Aorta (tissue), 5 donors: ENCODE measurements at regions not wholly inside any gene's neighbourhood (a gene's known extent, or its start where the extent isn't known, plus 50 kb on each side); places are given as distances from the start of the nearest gene placed in this dataset.
"Not testable (repeated sequence)": the region's sequence is repeated elsewhere in the genome, so short reads cannot be mapped to it uniquely, and the experiment has no call there.

ENCODE experiments used
- ATAC-seq: fragments of 200-7000 bp; cut with Tn5 transposase; one replicate; pipeline ENCODE4 v1.9.1; 2022; ENCODE audit warnings: moderate library complexity; ENCODE audit not compliant: low FRiP score
- DNase-seq, 2 donors: peaks; one replicate each; pipeline ENCODE4 v3.0.0-alpha.2; 2020
- H3K27ac ChIP-seq, 2 donors: one replicate each; pipeline ENCODE4 v1.5.1; 2013; ENCODE audit warnings: low read length in 2 of 2, mild to moderate bottlenecking in 2 of 2, moderate library complexity in 2 of 2, control low read depth in 1 of 2, inconsistent platforms in 1 of 2, low read depth in 1 of 2
- H3K27me3 ChIP-seq, 2 donors: one replicate each; pipeline ENCODE4 v1.6.1; 2013; ENCODE audit warnings: control low read depth in 1 of 2, low read length in 1 of 2, mild to moderate bottlenecking in 1 of 2, moderate library complexity in 1 of 2; ENCODE audit not compliant: insufficient read depth in 2 of 2, control insufficient read depth in 1 of 2
- H3K36me3 ChIP-seq, 2 donors: one replicate each; pipeline ENCODE4 v1.6.1; 2013; ENCODE audit warnings: control low read depth in 1 of 2, low read length in 1 of 2, mild to moderate bottlenecking in 1 of 2; ENCODE audit not compliant: insufficient read depth in 2 of 2, control insufficient read depth in 1 of 2
- H3K4me1 ChIP-seq, 2 donors: one replicate each; pipeline ENCODE4 v1.6.1; 2013; ENCODE audit warnings: low read length in 2 of 2, control low read depth in 1 of 2, mild to moderate bottlenecking in 1 of 2, moderate library complexity in 1 of 2; ENCODE audit not compliant: insufficient read depth in 2 of 2, control insufficient read depth in 1 of 2
- H3K4me3 ChIP-seq, 2 donors: one replicate each; pipeline ENCODE4 v1.5.1; 2013; ENCODE audit warnings: low read length in 2 of 2, control low read depth in 1 of 2, mild to moderate bottlenecking in 1 of 2
- H3K9me3 ChIP-seq: one replicate; pipeline ENCODE4 v1.6.1; 2013; ENCODE audit warnings: mild to moderate bottlenecking, low read length; ENCODE audit not compliant: control insufficient read depth
- WGBS, 2 donors: extraction: QIAGEN DNeasy Blood & Tissue Kit; methylation state at CpG; one replicate each; pipeline ENCODE4 v1.1.7; 2013; 5-methylcytosine and 5-hydroxymethylcytosine counted together
- intact Hi-C, 2 donors: fragments of 100-400 bp; cut with DNase I; formaldehyde crosslinking; loops; one replicate each; pipeline versions ENCODE4 v1.14.2 to v1.15.0; 2022
- donor health status: healthy with polysubstance abuse.
- donor health status: Bipolar disorder and iron deficiency.
- donor health status: DM: no; HTN: no; CAD: no.
- donor health status: DM: no; HTN: no; CAD: no.
- donor health status: DM: yes; HTN: yes; CAD: no.

- Histone ChIP-seq H3K4me3 (no peak overlapping the region), H3K27ac (no peak overlapping the region), H3K9me3 (no peaks in the 10 kb centered on the region), H3K27me3 (no peaks in the 10 kb centered on the region), H3K36me3 (no peaks in the 10 kb centered on the region), H3K4me1 (no peaks in the 10 kb centered on the region)
- DNase-seq = peak in 1 of 2 donors; percentile 55
- WGBS, 2 donors = 51 to 55% methylated on average over 5 of the region's 5 CpGs
- peak; percentile 76 for ATAC-seq
- intact Hi-C loops = no loop called here
These were observed 78.9 kb upstream of the SLC45A1 start for GRCh38 chr1:8239039-8239305.

- ATAC-seq = peak; percentile 47
- no peak overlapping the region for H3K27ac ChIP-seq
These were observed 79.5 kb upstream of the SLC45A1 start for GRCh38 chr1:8238141-8239038.

GRCh38 chr1:8232036-8232757 lies 85.7 kb upstream of the SLC45A1 start:
- Histone ChIP-seq H3K9me3 (no peaks in the 10 kb centered on the region), H3K36me3 (no peaks in the 10 kb centered on the region), H3K27me3 (no peaks in the 10 kb centered on the region), H3K4me3 (no peak overlapping the region), H3K27ac (no peak overlapping the region), H3K4me1 (no peaks in the 10 kb centered on the region)
- intact Hi-C loops = no loop called here
- 77 to 81% methylated on average over 25 of the region's 25 CpGs for WGBS, 2 donors
- DNase-seq = no peak
- ATAC-seq = no peak

More at GRCh38 chr1:8238141-8239038, 79.5 kb upstream of the SLC45A1 start:
- no peaks in the 10 kb centered on the region for H3K9me3 ChIP-seq
- H3K27me3 ChIP-seq = no peaks in the 10 kb centered on the region
- H3K4me3 ChIP-seq = no peak overlapping the region
- no peaks in the 10 kb centered on the region for H3K36me3 ChIP-seq
- no peaks in the 10 kb centered on the region for H3K4me1 ChIP-seq
- no peak for DNase-seq
- intact Hi-C loops = no loop called here
- 68 to 72% methylated on average over 20 of the region's 20 CpGs for WGBS, 2 donors

- H3K27ac ChIP-seq = no peak overlapping the region
- no peaks in the 10 kb centered on the region for H3K9me3 ChIP-seq
- no peaks in the 10 kb centered on the region for H3K4me1 ChIP-seq
- intact Hi-C loops = no loop called here
- no peak for ATAC-seq
- no peak overlapping the region for H3K4me3 ChIP-seq
- no peaks in the 10 kb centered on the region for H3K27me3 ChIP-seq
- no peaks in the 10 kb centered on the region for H3K36me3 ChIP-seq
- no peak for DNase-seq
- 95% methylated on average over 7 of the region's 7 CpGs for WGBS, 2 donors
These were observed 87.7 kb upstream of the SLC45A1 start for GRCh38 chr1:8230292-8230621.

GRCh38 chr1:8228253-8228652 lies 89.7 kb upstream of the SLC45A1 start:
- Histone ChIP-seq H3K9me3 (no peaks in the 10 kb centered on the region), H3K4me1 (no peaks in the 10 kb centered on the region), H3K27me3 (no peaks in the 10 kb centered on the region), H3K27ac (no peak overlapping the region), H3K36me3 (no peaks in the 10 kb centered on the region), H3K4me3 (no peak overlapping the region)
- DNase-seq = no peak
- WGBS, 2 donors = 92 to 99% methylated on average over 2 of the region's 2 CpGs
- intact Hi-C loops = no loop called here
- ATAC-seq = no peak

GRCh38 chr1:8227674-8228073 lies 90.2 kb upstream of the SLC45A1 start:
- H3K27ac ChIP-seq, H3K36me3 ChIP-seq, H3K4me1 ChIP-seq, intact Hi-C loops, H3K9me3 ChIP-seq, DNase-seq, H3K27me3 ChIP-seq, ATAC-seq, H3K4me3 ChIP-seq: not testable (repeated sequence)
- 97 to 99% methylated on average over 2 of the region's 2 CpGs for WGBS, 2 donors

- intact Hi-C loops = no loop called here
- no peak overlapping the region for H3K27ac ChIP-seq
- WGBS, 2 donors = 83 to 86% methylated on average over 5 of the region's 5 CpGs
- no peaks in the 10 kb centered on the region for H3K4me1 ChIP-seq
- no peaks in the 10 kb centered on the region for H3K9me3 ChIP-seq
- no peak for ATAC-seq
- H3K27me3 ChIP-seq = no peaks in the 10 kb centered on the region
- DNase-seq = no peak
- no peak overlapping the region for H3K4me3 ChIP-seq
- no peaks in the 10 kb centered on the region for H3K36me3 ChIP-seq
These were observed 91.2 kb upstream of the SLC45A1 start for GRCh38 chr1:8226747-8227146.

GRCh38 chr1:8226024-8226423 lies 91.9 kb upstream of the SLC45A1 start:
- H3K36me3 ChIP-seq, H3K27ac ChIP-seq, H3K27me3 ChIP-seq, ATAC-seq, intact Hi-C loops, H3K9me3 ChIP-seq, DNase-seq, H3K4me1 ChIP-seq, H3K4me3 ChIP-seq: not testable (repeated sequence)
- 90 to 94% methylated on average over 5 of the region's 5 CpGs for WGBS, 2 donors

GRCh38 chr1:8223526-8223925 lies 94.4 kb upstream of the SLC45A1 start:
- Histone ChIP-seq H3K4me3 (no peak overlapping the region), H3K36me3 (no peaks in the 10 kb centered on the region), H3K9me3 (no peaks in the 10 kb centered on the region), H3K4me1 (no peaks in the 10 kb centered on the region), H3K27ac (no peak overlapping the region), H3K27me3 (no peaks in the 10 kb centered on the region)
- 90 to 95% methylated on average over 5 of the region's 5 CpGs for WGBS, 2 donors
- no peak for ATAC-seq
- intact Hi-C loops = no loop called here
- DNase-seq = no peak
